ENCODE measurements at regions not wholly inside any gene's neighbourhood (a gene's known extent, or its start where the extent isn't known, plus 50 kb on each side); places are given as distances from the start of the nearest gene placed in this dataset.

GRCh38 chr17:33679595-33679994 is 386.5 kb upstream of the ASIC2 start:
- Histone ChIP-seq H3K27me3 (ENCODE audit: insufficient read depth, low read length) (no peaks in the 10 kb centered on the region), H3K36me3 (ENCODE audit: insufficient read depth, low read length) (no peaks in the 10 kb centered on the region), H3K79me2 (ENCODE audit: control insufficient read depth, insufficient read depth, low read length, unreplicated experiment) (no peaks in the 10 kb centered on the region), H3K27ac (ENCODE audit: low read depth, low read length) (no peak overlapping the region), H2AFZ (ENCODE audit: low read length, unreplicated experiment) (no peak overlapping the region), H3K4me3 (ENCODE audit: low read depth, low read length) (no peak overlapping the region), H3K4me1 (ENCODE audit: control insufficient read depth, insufficient read depth, low read length, unreplicated experiment) (no peaks in the 10 kb centered on the region)

GRCh38 chr17:33680472-33680871 is 387.4 kb upstream of the ASIC2 start:
- H3K36me3 ChIP-seq (ENCODE audit: insufficient read depth, low read length), result no peaks in the 10 kb centered on the region
- H3K4me3 ChIP-seq (ENCODE audit: low read depth, low read length), result no peak overlapping the region
- no peak overlapping the region for H2AFZ ChIP-seq (ENCODE audit: low read length, unreplicated experiment)
- no peaks in the 10 kb centered on the region for H3K27me3 ChIP-seq (ENCODE audit: insufficient read depth, low read length)
- no peaks in the 10 kb centered on the region for H3K79me2 ChIP-seq (ENCODE audit: control insufficient read depth, insufficient read depth, low read length, unreplicated experiment)
- no peaks in the 10 kb centered on the region for H3K4me1 ChIP-seq (ENCODE audit: control insufficient read depth, insufficient read depth, low read length, unreplicated experiment)
- H3K27ac ChIP-seq (ENCODE audit: low read depth, low read length), result no peak overlapping the region

- no peaks in the 10 kb centered on the region for H3K27me3 ChIP-seq (ENCODE audit: insufficient read depth, low read length)
- no peaks in the 10 kb centered on the region for H3K4me1 ChIP-seq (ENCODE audit: control insufficient read depth, insufficient read depth, low read length, unreplicated experiment)
- no peaks in the 10 kb centered on the region for H3K79me2 ChIP-seq (ENCODE audit: control insufficient read depth, insufficient read depth, low read length, unreplicated experiment)
- H3K36me3 ChIP-seq (ENCODE audit: insufficient read depth, low read length), result no peaks in the 10 kb centered on the region
- H3K4me3 ChIP-seq (ENCODE audit: low read depth, low read length), result no peak overlapping the region
- no peak overlapping the region for H3K27ac ChIP-seq (ENCODE audit: low read depth, low read length)
- no peak overlapping the region for H2AFZ ChIP-seq (ENCODE audit: low read length, unreplicated experiment)
Observed at GRCh38 chr17:33682599-33682998, 389.5 kb upstream of the ASIC2 start.

GRCh38 chr17:33684735-33685134 is 391.6 kb upstream of the ASIC2 start:
- no peaks in the 10 kb centered on the region for H3K4me1 ChIP-seq (ENCODE audit: control insufficient read depth, insufficient read depth, low read length, unreplicated experiment)
- H3K27me3 ChIP-seq (ENCODE audit: insufficient read depth, low read length), result no peaks in the 10 kb centered on the region
- H3K79me2 ChIP-seq (ENCODE audit: control insufficient read depth, insufficient read depth, low read length, unreplicated experiment), result no peaks in the 10 kb centered on the region
- H3K36me3 ChIP-seq (ENCODE audit: insufficient read depth, low read length), result no peaks in the 10 kb centered on the region
- no peak overlapping the region for H3K4me3 ChIP-seq (ENCODE audit: low read depth, low read length)
- no peak overlapping the region for H3K27ac ChIP-seq (ENCODE audit: low read depth, low read length)
- no peak overlapping the region for H2AFZ ChIP-seq (ENCODE audit: low read length, unreplicated experiment)

GRCh38 chr17:33686171-33686570 is 393.1 kb upstream of the ASIC2 start:
- H3K79me2 ChIP-seq (ENCODE audit: control insufficient read depth, insufficient read depth, low read length, unreplicated experiment), result no peaks in the 10 kb centered on the region
- H2AFZ ChIP-seq (ENCODE audit: low read length, unreplicated experiment), result no peak overlapping the region
- H3K4me1 ChIP-seq (ENCODE audit: control insufficient read depth, insufficient read depth, low read length, unreplicated experiment), result no peaks in the 10 kb centered on the region
- no peaks in the 10 kb centered on the region for H3K27me3 ChIP-seq (ENCODE audit: insufficient read depth, low read length)
- no peak overlapping the region for H3K27ac ChIP-seq (ENCODE audit: low read depth, low read length)
- H3K36me3 ChIP-seq (ENCODE audit: insufficient read depth, low read length), result no peaks in the 10 kb centered on the region
- H3K4me3 ChIP-seq (ENCODE audit: low read depth, low read length), result no peak overlapping the region

GRCh38 chr17:33687831-33688230 is 394.7 kb upstream of the ASIC2 start:
- H2AFZ ChIP-seq (ENCODE audit: low read length, unreplicated experiment), result no peak overlapping the region
- no peak overlapping the region for H3K27ac ChIP-seq (ENCODE audit: low read depth, low read length)
- no peaks in the 10 kb centered on the region for H3K36me3 ChIP-seq (ENCODE audit: insufficient read depth, low read length)
- no peaks in the 10 kb centered on the region for H3K4me1 ChIP-seq (ENCODE audit: control insufficient read depth, insufficient read depth, low read length, unreplicated experiment)
- H3K4me3 ChIP-seq (ENCODE audit: low read depth, low read length), result no peak overlapping the region
- no peaks in the 10 kb centered on the region for H3K79me2 ChIP-seq (ENCODE audit: control insufficient read depth, insufficient read depth, low read length, unreplicated experiment)
- H3K27me3 ChIP-seq (ENCODE audit: insufficient read depth, low read length), result no peaks in the 10 kb centered on the region

- no peaks in the 10 kb centered on the region for H3K27me3 ChIP-seq (ENCODE audit: insufficient read depth, low read length)
- no peak overlapping the region for H2AFZ ChIP-seq (ENCODE audit: low read length, unreplicated experiment)
- no peak overlapping the region for H3K4me3 ChIP-seq (ENCODE audit: low read depth, low read length)
- H3K27ac ChIP-seq (ENCODE audit: low read depth, low read length), result no peak overlapping the region
- no peaks in the 10 kb centered on the region for H3K36me3 ChIP-seq (ENCODE audit: insufficient read depth, low read length)
- H3K79me2 ChIP-seq (ENCODE audit: control insufficient read depth, insufficient read depth, low read length, unreplicated experiment), result no peaks in the 10 kb centered on the region
- no peaks in the 10 kb centered on the region for H3K4me1 ChIP-seq (ENCODE audit: control insufficient read depth, insufficient read depth, low read length, unreplicated experiment)
Observed at GRCh38 chr17:33688771-33689170, 395.7 kb upstream of the ASIC2 start.

GRCh38 chr17:33689725-33690124 is 396.6 kb upstream of the ASIC2 start:
- H2AFZ ChIP-seq (ENCODE audit: low read length, unreplicated experiment), result no peak overlapping the region
- no peaks in the 10 kb centered on the region for H3K4me1 ChIP-seq (ENCODE audit: control insufficient read depth, insufficient read depth, low read length, unreplicated experiment)
- no peaks in the 10 kb centered on the region for H3K27me3 ChIP-seq (ENCODE audit: insufficient read depth, low read length)

GRCh38 chr17:33695431-33695830 is 402.3 kb upstream of the ASIC2 start:
- Histone ChIP-seq H2AFZ (ENCODE audit: low read length, unreplicated experiment) (no peak overlapping the region), H3K27me3 (ENCODE audit: insufficient read depth, low read length) (no peaks in the 10 kb centered on the region), H3K4me1 (ENCODE audit: control insufficient read depth, insufficient read depth, low read length, unreplicated experiment) (no peaks in the 10 kb centered on the region), H3K4me3 (ENCODE audit: low read depth, low read length) (no peak overlapping the region), H3K27ac (ENCODE audit: low read depth, low read length) (no peak overlapping the region), H3K79me2 (ENCODE audit: control insufficient read depth, insufficient read depth, low read length, unreplicated experiment) (no peaks in the 10 kb centered on the region), H3K36me3 (ENCODE audit: insufficient read depth, low read length) (no peaks in the 10 kb centered on the region)

More at GRCh38 chr17:33689725-33690124, 396.6 kb upstream of the ASIC2 start:
- Histone ChIP-seq H3K4me3 (ENCODE audit: low read depth, low read length) (no peak overlapping the region), H3K36me3 (ENCODE audit: insufficient read depth, low read length) (no peaks in the 10 kb centered on the region), H3K79me2 (ENCODE audit: control insufficient read depth, insufficient read depth, low read length, unreplicated experiment) (no peaks in the 10 kb centered on the region), H3K27ac (ENCODE audit: low read depth, low read length) (no peak overlapping the region)

GRCh38 chr17:33696102-33696501 is 403.0 kb upstream of the ASIC2 start:
- Histone ChIP-seq H3K4me1 (ENCODE audit: control insufficient read depth, insufficient read depth, low read length, unreplicated experiment) (no peaks in the 10 kb centered on the region), H3K79me2 (ENCODE audit: control insufficient read depth, insufficient read depth, low read length, unreplicated experiment) (no peaks in the 10 kb centered on the region), H3K27me3 (ENCODE audit: insufficient read depth, low read length) (no peaks in the 10 kb centered on the region), H3K36me3 (ENCODE audit: insufficient read depth, low read length) (no peaks in the 10 kb centered on the region), H2AFZ (ENCODE audit: low read length, unreplicated experiment) (no peak overlapping the region), H3K27ac (ENCODE audit: low read depth, low read length) (no peak overlapping the region), H3K4me3 (ENCODE audit: low read depth, low read length) (no peak overlapping the region)

GRCh38 chr17:33697557-33697956 is 404.5 kb upstream of the ASIC2 start:
- Histone ChIP-seq H2AFZ (ENCODE audit: low read length, unreplicated experiment) (no peak overlapping the region), H3K79me2 (ENCODE audit: control insufficient read depth, insufficient read depth, low read length, unreplicated experiment) (no peaks in the 10 kb centered on the region), H3K27me3 (ENCODE audit: insufficient read depth, low read length) (no peaks in the 10 kb centered on the region), H3K4me3 (ENCODE audit: low read depth, low read length) (no peak overlapping the region), H3K4me1 (ENCODE audit: control insufficient read depth, insufficient read depth, low read length, unreplicated experiment) (no peaks in the 10 kb centered on the region), H3K27ac (ENCODE audit: low read depth, low read length) (no peak overlapping the region), H3K36me3 (ENCODE audit: insufficient read depth, low read length) (no peaks in the 10 kb centered on the region)
